WTC11 (cell line): ENCODE measurements at regions not wholly inside any gene's neighbourhood (a gene's known extent, or its start where the extent isn't known, plus 50 kb on each side); places are given as distances from the start of the nearest gene placed in this dataset.

ENCODE experiments used
- ATAC-seq: fragments of 200-7000 bp; cut with Tn5 transposase; 2 replicates; pipeline ENCODE4 v1.10.0; 2021; ENCODE audit warnings: mild to moderate bottlenecking, moderate library complexity
- CTCF ChIA-PET: fragments of 300-600 bp; sonication (Branson Sonifier 250); formaldehyde crosslinking; loops from one replicate; lab custom pipeline; 2021; ENCODE audit warnings: antibody characterized with exemption; lab: Charles Lee
- POLR2A ChIA-PET: fragments of 350-600 bp; sonication (Branson Sonifier 250); formaldehyde crosslinking; loops from one replicate; lab custom pipeline; 2021; ENCODE audit warnings: antibody characterized with exemption; lab: Charles Lee
- DNase-seq: peaks from one replicate; pipeline ENCODE4 v3.0.0; 2021; ENCODE audit warnings: low spot score
- H3K27ac Mint-ChIP-seq: 2 replicates; pipeline ENCODE4 v1.8.0; 2021; ENCODE audit warnings: mixed read lengths
- H3K27me3 Mint-ChIP-seq: 2 replicates; pipeline ENCODE4 v1.8.0; 2021; ENCODE audit warnings: low read depth, mild to moderate bottlenecking, moderate library complexity, mixed read lengths
- H3K36me3 Mint-ChIP-seq: 2 replicates; pipeline ENCODE4 v1.8.0; 2021; ENCODE audit warnings: mixed read lengths
- H3K4me1 Mint-ChIP-seq: 2 replicates; pipeline ENCODE4 v1.8.0; 2022; ENCODE audit warnings: mixed read lengths
- H3K4me3 Mint-ChIP-seq: 2 replicates; pipeline ENCODE4 v1.8.0; 2021; ENCODE audit warnings: mild to moderate bottlenecking, moderate library complexity, mixed read lengths
- H3K9me3 Mint-ChIP-seq: 2 replicates; pipeline ENCODE4 v1.8.0; 2021; ENCODE audit warnings: mixed read lengths
- AFF4 ChIP-seq: sonication (generic); formaldehyde crosslinking; IDR thresholded peaks from 2 replicates; pipeline ENCODE4 v1.8.1; 2023; ENCODE audit warnings: mild to moderate bottlenecking, missing genetic modification reagents, borderline replicate concordance
- ATF2 ChIP-seq: sonication (generic); formaldehyde crosslinking; IDR thresholded peaks from 2 replicates; pipeline ENCODE4 v1.8.1; 2022; ENCODE audit warnings: low read depth, missing genetic modification reagents, borderline replicate concordance
- ATF3 ChIP-seq: sonication (generic); formaldehyde crosslinking; conservative IDR thresholded peaks from 2 replicates; pipeline ENCODE4 v1.8.1; 2022; ENCODE audit warnings: mild to moderate bottlenecking, missing genetic modification reagents
- CBFB ChIP-seq: sonication (generic); formaldehyde crosslinking; IDR thresholded peaks from 2 replicates; pipeline ENCODE4 v1.8.1; 2022; ENCODE audit warnings: mild to moderate bottlenecking, low read depth, missing genetic modification reagents
- CDX4 ChIP-seq: fragments of 250-450 bp; sonication (Bioruptor Pico); IDR thresholded peaks from 2 replicates; pipeline ENCODE4 v1.9.0; 2021; ENCODE audit warnings: moderate library complexity, mild to moderate bottlenecking, inconsistent platforms, borderline replicate concordance
- CREB1 ChIP-seq: sonication (generic); formaldehyde crosslinking; IDR thresholded peaks from 2 replicates; pipeline ENCODE4 v1.8.0; 2023; ENCODE audit warnings: mild to moderate bottlenecking, missing genetic modification reagents
- ESRRA ChIP-seq: sonication (generic); formaldehyde crosslinking; IDR thresholded peaks from 2 replicates; pipeline ENCODE4 v1.8.1; 2022; ENCODE audit warnings: mild to moderate bottlenecking, missing genetic modification reagents, borderline replicate concordance
- FOXJ3 ChIP-seq: sonication (generic); formaldehyde crosslinking; IDR thresholded peaks from 2 replicates; pipeline ENCODE4 v1.9.0; 2021; ENCODE audit warnings: missing genetic modification reagents, mild to moderate bottlenecking, borderline replicate concordance
- FOXP1 ChIP-seq: sonication (generic); formaldehyde crosslinking; IDR thresholded peaks from 2 replicates; pipeline ENCODE4 v1.8.0; 2022; ENCODE audit warnings: missing genetic modification reagents, mild to moderate bottlenecking, moderate library complexity, borderline replicate concordance
- IRF2 ChIP-seq: sonication (generic); formaldehyde crosslinking; IDR thresholded peaks from 2 replicates; pipeline ENCODE4 v1.8.0; 2022; ENCODE audit warnings: low read depth, missing genetic modification reagents, borderline replicate concordance
- KAT7 ChIP-seq: sonication (generic); formaldehyde crosslinking; IDR thresholded peaks from 2 replicates; pipeline ENCODE4 v1.8.1; 2023; ENCODE audit warnings: missing genetic modification reagents, mild to moderate bottlenecking, borderline replicate concordance
- NFATC4 ChIP-seq: fragments of 250-450 bp; sonication (Bioruptor Pico); IDR thresholded peaks from 2 replicates; pipeline ENCODE4 v1.9.0; 2021; ENCODE audit warnings: mild to moderate bottlenecking
- SOX15 ChIP-seq: fragments of 250-450 bp; sonication (Bioruptor Pico); IDR thresholded peaks from 2 replicates; pipeline ENCODE4 v1.9.0; 2021; ENCODE audit warnings: mild to moderate bottlenecking
- ZBTB21 ChIP-seq: sonication (generic); formaldehyde crosslinking; IDR thresholded peaks from 2 replicates; pipeline ENCODE4 v1.8.1; 2023; ENCODE audit warnings: mild to moderate bottlenecking, missing genetic modification reagents, borderline replicate concordance
- ZNF121 ChIP-seq: sonication (generic); formaldehyde crosslinking; IDR thresholded peaks from 2 replicates; pipeline ENCODE4 v1.8.0; 2023; ENCODE audit warnings: missing genetic modification reagents
- ZNF138 ChIP-seq: sonication (generic); formaldehyde crosslinking; conservative IDR thresholded peaks from 2 replicates; pipeline ENCODE4 v1.8.1; 2022; ENCODE audit warnings: mild to moderate bottlenecking, moderate library complexity, missing genetic modification reagents
- ZNF219 ChIP-seq: sonication (generic); formaldehyde crosslinking; IDR thresholded peaks from 2 replicates; pipeline ENCODE4 v1.8.0; 2023; ENCODE audit warnings: missing genetic modification reagents, mild to moderate bottlenecking, borderline replicate concordance
- ZSCAN18 ChIP-seq: fragments of 250-450 bp; sonication (Bioruptor Pico); IDR thresholded peaks from 2 replicates; pipeline ENCODE4 v2.1.2; 2022; ENCODE audit warnings: mild to moderate bottlenecking, moderate library complexity

- Mint-ChIP-seq H3K9me3 (peaks cover 36% of the 10 kb centered on the region), H3K27ac (no peak overlapping the region), H3K4me1 (peaks cover under 1% of the 10 kb centered on the region), H3K4me3 (no peak overlapping the region), H3K27me3 (no peaks in the 10 kb centered on the region), H3K36me3 (peaks cover 10% of the 10 kb centered on the region)
- POLR2A ChIA-PET = no interaction called here
- CTCF ChIA-PET = no interaction called here
- DNase-seq (no peak), ATAC-seq (no peak)
- TF ChIP-seq CREB1 = no peak
- TF ChIP-seq CDX4 (CRISPR knock-in tag) = no peak
- no peak for TF ChIP-seq ATF2
- TF ChIP-seq SOX15 (CRISPR knock-in tag) = no peak
These were observed 457.0 kb upstream of the KLF4 start for GRCh38 chr9:107946364-107947141.

- POLR2A ChIA-PET = no interaction called here
- peaks cover 32% of the 10 kb centered on the region for H3K9me3 Mint-ChIP-seq
- peaks cover 6% of the 10 kb centered on the region for H3K4me1 Mint-ChIP-seq
- H3K4me3 Mint-ChIP-seq = no peak overlapping the region
- TF ChIP-seq NFATC4 (no peak), ZNF121 (CRISPR knock-in tag) (no peak), ZSCAN18 (CRISPR knock-in tag) (no peak), KAT7 (no peak), ZNF219 (CRISPR knock-in tag) (no peak), FOXJ3 (no peak), AFF4 (no peak), ZBTB21 (CRISPR knock-in tag) (no peak), FOXP1 (CRISPR knock-in tag) (no peak), IRF2 (no peak), ZNF138 (CRISPR knock-in tag) (no peak), CBFB (no peak), ESRRA (CRISPR knock-in tag) (no peak), ATF2 (no peak), ATF3 (CRISPR knock-in tag) (no peak)
- TF ChIP-seq, all 79 proteins: peak for 0
- H3K36me3 Mint-ChIP-seq = peaks cover 8% of the 10 kb centered on the region
- DNase-seq (no peak), ATAC-seq (no peak)
- CTCF ChIA-PET = no interaction called here
- no peak overlapping the region for H3K27ac Mint-ChIP-seq
- no peaks in the 10 kb centered on the region; the same call in 1 of the 2 replicates for H3K27me3 Mint-ChIP-seq
These were observed 456.4 kb upstream of the KLF4 start for GRCh38 chr9:107945961-107946360.
